CD4-positive, alpha-beta T cell treated with Interleukin-6 at 100 ng/mL for 8 hours (primary cell): ENCODE measurements at regions not wholly inside any gene's neighbourhood (a gene's known extent, or its start where the extent isn't known, plus 50 kb on each side); places are given as distances from the start of the nearest gene placed in this dataset.

Experiments
- DNase-seq: peaks from one replicate; pipeline ENCODE4 v3.0.0-alpha.2; 2020; ENCODE audit warnings: mixed read lengths, low spot score

DNA sequence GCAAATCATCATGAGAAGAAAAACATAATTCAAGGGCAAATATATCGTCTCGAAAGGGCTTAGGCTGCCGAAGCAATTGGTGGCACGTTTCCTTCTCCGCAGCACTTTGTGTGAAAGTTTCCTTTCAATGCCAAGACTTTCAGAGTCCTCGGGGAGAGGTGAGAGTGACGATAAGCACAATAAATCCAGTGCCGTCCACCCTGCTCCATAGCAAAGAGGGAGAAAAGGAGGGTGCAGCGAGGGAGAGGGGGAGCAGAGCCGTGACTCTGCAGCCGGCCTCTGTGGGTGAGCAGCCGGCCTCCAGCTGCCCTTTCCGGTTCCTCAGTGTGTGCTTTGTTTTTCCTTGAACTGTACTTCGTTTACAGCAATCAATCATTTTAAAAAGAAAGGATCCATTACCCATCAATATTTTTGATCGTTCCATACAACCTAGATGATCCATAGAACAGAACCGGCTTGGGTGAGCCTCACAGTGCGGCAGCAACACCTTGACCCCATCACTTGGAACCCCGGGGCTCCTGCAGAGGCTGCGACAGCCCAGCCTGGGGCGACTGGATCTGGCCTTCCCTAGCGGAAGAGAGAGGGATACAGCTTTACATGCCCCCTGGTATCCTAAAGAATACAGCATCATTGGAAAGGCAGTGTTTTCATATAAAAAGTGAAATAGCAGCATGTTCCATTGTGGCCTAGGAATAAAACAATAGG is 247.0 kb upstream of the IRX4 start:
- DNase-seq = no peak

DNA sequence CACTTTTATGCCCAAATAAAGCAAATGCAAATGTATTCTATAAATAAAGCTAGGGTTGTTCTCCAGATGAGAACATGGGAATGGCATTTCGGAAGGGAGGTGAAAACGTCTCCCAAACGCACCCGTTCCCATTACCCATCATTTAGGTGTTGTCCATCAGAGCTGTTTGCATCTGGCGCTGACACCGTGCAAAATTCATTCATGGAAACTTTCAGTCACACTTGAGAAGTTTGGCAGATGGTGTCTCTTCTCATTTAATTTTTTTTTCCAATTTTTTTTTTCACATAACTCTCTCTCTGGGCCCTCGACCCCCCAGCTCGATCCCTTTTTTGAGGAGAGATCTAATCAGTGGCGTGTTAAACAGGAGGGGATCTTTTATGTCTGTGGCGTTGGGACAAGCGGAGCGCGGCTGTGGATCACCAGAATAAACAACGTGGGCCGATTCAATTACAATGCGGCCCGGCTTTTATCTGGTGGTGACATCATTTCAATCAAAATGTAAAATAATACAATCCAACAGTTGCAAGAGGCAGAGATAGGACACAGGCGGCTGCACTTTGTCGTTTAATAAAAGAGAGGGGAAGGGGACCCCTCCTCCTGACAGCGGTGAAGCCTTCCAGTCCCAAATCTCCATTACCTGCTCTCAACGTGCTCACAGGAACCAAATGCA is 246.1 kb upstream of the IRX4 start:
- DNase-seq = no peak

DNA sequence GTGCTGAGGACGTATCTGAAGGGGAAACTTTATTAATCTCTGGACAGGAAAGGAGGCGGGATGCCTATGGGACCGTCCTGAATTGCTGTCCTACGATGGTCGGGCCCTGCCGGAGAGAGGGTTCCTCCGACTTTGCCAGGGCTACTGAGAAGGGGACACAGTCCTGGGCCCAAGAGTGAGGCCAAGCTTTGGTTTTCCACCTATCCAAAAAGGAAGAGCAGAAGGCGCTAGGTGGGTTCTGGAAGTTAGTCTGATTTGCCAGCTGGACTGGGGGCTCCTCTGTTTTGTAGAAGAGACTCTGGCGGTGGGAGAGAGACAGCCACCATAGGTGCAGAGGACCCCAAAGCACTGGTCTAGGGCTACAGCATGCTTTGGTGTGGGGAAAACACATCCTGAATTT is 243.8 kb upstream of the IRX4 start:
- no peak for DNase-seq

DNA sequence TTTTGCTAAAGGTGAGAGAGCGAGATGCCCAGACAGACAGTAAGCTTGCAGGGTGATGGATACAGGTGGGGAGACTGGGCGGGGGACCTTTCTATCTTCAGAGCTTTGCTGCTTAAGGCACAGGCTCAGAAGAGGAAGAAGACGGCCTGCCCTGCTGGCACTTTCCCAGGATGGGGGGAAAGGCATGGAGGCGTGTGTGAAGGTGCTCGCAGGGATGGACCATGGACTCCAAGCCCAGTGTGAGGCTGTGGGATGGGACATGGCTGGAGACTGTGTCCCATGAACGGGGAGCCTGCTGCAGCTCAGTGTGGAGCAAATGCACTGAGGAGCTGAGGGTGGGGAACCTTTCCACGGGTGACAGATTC is 243.2 kb upstream of the IRX4 start:
- DNase-seq = no peak

DNA sequence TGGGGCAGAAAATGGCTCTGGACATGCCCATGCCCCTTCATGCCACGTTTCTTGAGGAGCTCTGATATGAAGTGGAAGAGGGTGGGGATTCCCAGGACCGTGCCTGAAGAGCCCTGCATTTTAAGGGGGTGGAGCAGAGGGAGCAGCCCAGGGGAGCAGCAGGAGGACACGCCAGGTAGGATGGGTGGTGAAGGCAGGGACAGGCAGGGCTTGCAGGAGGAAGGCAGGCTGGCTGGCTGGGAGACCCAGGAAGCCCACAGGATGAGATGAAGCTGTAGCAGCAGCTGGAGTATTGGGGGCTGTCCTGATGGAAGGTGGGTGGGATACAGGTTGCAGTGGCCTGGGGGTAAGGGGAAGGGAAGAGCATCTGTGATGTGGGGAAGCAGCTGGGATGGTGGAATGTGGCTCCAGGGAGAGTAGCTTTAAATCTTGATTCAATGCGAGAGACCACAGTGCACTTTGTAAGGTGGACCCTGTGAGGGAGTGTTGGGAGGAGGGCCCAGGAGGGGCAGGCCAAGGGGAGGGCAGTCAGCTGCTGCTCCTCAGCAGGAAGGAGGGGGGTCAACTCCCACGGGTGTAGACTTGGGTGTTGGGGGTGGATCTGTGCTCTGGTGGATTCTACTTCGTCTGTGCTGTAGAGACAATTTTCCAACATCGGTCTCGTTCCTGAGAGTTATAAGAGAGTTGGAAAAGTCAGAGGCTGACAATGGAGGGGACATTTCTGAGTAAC is 242.6 kb upstream of the IRX4 start:
- no peak for DNase-seq

DNA sequence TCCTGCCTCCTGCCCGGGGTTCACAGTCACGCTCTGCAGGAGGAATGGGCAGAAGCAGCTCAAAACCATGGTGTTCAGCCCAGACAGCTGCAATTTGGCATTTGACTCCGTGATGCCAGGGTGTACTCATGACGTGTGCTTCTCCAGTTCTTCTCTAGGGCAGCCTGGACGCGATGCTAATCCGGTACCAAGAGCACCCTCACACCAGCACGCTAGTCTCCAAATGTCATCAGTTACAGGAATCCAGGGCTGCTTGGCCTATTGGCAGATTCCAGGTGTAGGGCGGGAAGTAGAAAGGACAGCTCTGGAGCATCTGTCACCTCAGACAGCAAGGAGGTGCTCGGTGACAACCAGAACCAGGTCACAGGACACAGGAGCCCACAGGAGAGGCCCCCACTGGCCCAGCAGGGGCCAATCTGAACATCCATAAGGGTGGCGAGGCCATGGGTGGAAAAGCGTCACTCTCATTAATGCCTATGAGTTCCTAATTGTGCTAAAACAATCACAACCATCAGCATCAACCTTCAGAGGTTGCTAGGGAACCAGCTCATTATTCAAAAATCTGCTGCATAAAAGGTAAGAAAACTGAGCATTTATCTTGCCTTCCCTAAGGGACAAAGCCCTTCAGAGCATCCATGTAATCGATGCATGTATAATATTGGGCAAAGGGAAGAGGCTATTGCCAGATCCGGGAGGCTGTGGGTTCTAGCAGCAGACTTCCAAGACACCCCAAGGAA is 241.9 kb upstream of the IRX4 start:
- no peak for DNase-seq

DNA sequence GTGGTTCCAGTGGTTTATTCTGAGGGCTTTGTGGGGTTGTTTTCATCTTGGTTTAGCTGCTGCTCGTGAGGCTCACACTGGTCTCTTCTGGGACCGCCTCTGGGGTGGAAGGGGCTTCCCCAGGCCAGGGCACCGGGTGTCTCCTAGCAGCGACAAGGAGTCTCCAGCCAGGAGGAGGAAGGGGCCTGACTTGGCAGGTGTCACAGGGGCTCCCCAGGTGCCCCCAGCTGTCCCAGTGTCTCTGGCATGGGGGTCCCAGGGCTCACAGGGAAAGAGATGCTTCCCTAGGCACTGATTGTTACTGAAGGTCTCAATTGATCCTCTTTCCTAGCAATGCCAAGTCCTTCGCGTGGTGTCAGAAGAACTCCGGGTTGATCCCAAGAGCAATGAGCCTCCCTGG is 241.1 kb upstream of the IRX4 start:
- no peak for DNase-seq

DNA sequence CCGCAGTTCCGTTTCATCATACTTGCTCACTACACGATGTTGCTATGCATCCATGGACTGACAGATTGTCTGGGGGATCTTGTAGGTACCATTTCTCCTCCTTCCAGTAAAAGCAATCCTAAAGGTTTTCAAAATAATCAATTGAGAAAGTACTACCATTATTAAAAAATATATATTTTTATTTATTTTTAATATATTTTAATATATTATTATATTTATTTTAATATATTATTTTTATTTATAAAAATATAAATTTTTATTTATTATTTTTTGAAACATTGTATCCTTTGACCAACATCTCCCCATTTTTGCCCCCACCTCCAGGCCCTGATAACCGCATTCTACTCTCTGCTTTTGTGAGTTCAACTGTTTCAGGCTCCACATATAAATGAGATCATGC is 237.6 kb upstream of the IRX4 start:
- DNase-seq = no peak

DNA sequence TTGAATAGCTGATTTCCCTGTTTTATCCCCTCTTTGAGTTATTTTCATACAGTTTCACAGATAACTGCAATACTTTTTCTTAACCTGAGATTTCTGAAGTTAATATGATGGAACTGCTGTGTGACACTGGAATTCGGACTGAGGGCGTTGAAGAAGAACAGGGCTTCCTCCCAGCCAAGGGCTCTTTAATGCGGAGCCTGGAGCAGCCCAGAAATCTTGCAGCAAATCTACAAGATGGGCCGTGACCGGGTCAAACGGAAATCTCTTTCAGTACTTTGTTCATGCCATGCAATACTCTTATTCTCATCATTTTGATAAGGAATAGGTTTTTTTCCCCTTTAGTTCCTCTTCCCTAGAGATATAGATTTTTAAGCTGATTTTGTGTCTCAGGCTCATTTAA is 236.8 kb upstream of the IRX4 start:
- DNase-seq = no peak

DNA sequence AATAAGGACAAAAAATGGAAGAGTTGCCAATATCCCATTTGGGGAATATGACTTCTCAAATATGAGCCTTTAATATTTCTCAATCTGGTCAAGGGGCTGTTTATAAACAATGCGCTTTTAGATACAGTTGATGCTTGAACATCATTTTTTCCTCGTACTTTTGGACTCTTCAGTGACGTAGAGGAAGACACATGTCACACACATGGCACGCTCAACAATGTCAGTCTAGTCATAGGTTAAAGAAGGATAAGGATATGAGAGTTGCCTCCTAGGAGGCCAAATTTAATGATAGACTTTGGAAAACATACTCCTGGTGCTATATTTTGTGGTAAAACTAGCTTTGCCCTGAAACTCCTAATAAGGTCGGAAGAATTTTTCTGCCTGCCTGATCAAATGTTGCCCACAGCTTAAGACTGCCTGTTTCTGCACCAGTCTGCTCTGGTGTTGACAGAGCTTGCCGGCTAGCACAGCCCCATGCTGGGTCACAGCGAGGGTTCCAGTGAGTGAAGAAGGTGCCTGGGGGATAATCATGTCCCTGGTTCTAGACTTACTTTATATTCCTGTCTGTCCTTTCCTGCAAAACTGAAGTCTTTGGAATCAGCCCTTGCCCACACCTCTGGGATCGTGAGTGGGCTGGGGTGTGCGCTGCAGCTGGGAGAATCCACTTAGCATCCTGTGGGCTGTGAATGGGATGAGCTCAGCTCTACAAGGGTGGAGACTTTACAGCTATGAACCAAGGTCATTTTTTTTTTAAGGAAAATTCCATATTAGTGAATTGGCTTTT is 230.8 kb upstream of the IRX4 start:
- no peak for DNase-seq

DNA sequence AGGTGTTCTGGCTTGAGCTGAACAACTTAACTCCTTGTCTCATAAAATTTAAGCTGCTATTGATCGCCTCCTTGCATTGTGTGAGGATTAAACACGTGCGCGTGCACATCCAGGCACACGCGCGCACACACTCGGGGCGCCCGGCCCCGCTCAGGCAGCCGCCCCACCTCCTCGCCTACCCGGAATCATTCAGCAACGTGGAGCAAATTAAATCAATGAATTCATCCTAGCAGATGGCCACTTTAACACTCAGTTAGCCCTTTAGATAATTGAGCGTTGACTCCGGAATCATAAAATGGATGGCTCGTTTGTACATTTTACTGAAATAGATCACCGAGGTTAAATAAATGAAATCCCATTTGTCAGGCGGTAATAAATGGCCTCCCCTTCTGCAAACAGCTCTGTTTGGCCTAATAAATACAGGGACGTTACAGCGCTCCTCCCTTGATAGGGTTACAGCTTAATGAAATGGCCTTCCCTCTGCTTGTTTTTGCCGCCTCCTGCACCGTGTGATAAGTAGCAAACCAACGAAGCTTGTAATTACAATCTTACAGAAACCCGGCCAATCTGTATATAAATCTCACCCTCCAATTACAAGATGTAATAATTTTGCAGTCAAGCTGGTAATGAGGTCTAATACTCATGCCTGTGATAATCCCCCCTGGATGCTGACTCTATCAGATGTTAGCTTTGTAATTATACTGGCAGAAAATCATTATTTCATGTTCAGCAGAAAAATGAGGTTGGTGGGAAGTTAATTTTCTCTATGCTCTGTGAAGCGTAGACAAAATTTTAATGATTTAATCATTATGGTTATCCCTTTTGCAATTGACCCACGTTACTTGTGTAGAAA is 229.7 kb upstream of the IRX4 start:
- no peak for DNase-seq

DNA sequence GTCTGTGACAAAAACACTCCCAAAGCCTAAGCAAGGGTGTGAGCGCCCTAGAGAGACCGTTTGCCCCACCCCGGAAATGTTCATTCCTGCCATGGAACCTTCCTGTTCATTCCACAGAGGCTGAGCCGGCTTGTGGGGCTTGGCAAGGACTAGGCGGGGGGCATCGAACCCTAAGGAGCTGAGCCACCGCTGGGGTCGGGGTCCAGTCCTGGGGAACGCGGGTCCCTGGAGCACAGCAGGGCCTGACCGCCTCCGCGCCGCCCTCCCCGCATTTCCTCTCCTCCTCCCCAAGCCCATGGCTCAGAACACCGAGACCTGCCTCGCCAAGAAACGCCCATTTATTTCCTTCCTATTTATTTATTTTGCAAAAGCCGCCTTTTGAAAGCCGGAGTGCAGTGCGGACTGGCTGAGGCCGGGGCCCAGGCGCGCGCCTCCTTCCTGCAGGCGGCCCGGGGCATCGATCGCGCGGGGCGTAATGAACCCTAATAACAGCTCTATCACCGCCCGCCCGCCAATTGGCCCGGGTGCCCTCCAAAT is 228.9 kb upstream of the IRX4 start:
- DNase-seq = no peak

DNA sequence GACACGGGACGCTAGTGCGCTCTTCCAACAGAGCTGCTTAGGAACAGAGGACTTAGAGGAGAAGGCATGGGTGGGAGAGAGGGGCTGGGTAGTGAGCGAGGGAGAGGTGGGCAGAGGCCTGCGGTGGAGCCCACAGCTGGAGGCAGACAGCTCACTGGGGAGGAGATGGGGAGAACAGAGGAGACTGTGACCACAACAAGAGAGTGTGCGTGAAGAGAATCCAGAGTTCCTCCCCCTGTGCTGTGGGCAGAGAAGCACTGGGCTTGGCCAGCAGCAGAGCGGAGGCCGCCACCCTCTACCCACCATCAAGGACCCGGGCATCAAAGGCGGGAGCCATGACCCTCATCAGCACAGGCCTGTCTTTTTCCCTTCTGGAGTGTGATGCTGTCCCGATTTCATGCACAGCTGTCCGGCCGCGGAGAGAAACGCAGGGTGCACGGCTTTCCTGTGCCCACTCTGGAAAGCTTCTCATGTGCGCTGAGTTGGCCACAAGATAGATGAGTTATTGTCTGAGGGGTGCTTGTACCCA is 228.3 kb upstream of the IRX4 start:
- DNase-seq = no peak

DNA sequence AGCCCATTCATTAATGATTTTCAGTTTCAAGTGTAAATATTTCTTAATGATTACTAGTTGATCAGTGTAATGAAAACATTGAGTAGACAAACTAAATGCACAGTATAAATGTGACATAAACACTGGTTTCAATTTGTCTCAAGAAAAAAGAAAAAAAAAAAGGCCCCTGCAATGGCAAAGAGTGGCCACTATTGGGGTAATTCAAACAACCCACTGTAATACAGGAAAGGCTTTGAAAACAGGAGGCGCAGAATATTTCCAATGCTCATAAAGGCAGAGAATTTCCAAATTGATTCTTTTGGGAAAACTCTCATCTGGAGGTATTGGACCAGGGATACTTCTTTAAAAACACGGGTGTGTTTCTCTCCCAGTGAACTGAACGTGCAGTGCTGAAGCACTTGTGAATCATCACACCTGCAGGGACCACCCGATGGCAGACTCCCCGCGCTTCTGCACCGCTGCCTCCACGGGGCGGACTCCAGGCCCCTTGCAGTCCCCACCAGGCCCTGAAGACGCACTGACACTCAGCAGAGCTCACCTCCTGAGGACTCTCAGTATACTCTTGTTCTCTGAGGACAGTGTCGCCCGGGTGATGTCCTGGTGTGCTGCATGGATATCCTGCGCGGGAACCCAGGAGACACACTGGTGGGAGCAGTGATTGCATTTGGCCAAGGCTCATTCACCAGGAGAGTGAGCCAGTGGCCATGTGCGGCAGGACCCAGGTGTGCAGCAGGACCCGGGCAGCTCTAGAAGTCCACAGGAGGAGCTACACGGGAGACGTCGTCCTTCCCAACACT is 227.6 kb upstream of the IRX4 start:
- no peak for DNase-seq

DNA sequence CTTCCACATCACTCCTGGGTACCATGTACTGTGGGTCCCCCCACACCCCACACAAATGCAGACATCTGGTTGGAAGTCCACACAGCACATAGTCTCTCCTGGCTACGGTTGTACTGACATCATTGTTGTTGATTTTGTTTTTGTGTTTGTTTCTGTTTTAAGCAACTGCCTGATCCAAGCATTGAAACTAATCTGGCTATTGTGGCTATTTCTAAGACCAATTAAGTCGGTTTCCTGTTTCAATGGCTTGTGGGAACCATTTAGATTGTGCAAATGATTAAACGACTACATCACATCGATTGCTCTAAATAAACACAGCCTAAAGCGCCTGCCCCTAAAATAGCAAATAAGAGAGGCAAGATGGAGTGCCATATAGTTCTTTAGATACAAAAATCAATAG is 226.8 kb upstream of the IRX4 start:
- DNase-seq = no peak

DNA sequence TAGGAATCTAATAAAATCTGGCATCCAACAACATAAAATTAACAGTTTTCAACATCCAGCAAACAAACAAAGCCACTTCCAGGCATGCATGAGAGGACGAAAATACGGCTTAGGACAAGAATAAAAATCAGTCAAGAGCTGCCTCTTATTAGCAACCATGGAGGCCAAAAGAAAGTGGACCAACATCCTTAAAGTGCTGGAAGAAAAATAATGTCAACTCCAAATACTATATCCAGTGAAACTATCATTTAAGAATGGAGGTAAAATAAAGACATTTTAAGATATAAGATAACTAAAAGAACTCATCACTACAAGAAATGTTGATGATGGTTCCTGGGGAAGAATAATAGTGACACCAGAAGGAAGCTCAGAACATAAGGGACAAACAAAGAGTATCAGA is 224.0 kb upstream of the IRX4 start:
- no peak for DNase-seq

DNA sequence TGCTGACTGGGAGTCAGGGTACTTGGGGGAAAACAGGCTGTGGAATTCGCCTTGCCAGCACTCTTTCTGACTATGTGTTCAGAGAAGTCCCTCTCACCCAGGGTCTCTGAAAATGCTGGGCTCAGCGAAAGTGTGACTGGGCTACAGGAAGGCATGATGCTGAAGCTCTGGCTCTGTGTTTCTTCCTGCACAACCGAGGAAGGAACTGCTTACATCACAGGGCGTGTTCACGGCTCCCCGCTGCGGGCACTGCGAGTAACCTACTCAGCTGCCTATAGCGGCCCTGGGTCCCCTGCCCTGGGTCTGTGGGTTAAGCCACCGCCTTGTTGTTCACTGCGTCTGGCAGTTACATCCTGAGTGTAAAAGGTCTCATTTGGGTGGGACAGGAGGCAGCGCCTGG is 222.4 kb upstream of the IRX4 start:
- DNase-seq = no peak

DNA sequence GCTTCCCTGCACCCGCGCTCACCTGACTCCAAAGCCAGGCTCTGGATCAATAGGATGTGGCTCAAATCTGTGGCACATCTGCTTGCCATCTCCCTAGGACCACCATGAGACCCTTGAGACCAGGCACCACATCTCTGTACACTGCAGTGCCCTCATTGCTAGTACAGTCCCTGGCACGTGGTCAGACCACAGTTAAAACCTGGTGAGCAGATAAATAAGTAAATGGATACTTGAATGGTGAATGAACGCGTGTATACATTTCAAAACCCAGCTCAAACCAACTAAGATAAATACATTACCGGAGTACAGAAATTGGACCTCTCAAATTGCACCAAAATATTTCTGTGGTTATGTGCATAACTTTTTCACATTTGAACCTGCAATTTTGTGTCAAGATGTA is 221.2 kb upstream of the IRX4 start:
- DNase-seq = no peak
